GM18498 (cell line): ENCODE measurements at regions not wholly inside any gene's neighbourhood (a gene's known extent, or its start where the extent isn't known, plus 50 kb on each side); places are given as distances from the start of the nearest gene placed in this dataset.
A peak's percentile ranks its signal among the peaks of the same experiment; 100 is the strongest.

Experiments used
- ATAC-seq: cut with Tn5 transposase; IDR thresholded peaks from one replicate; pipeline ENCODE4 v1.9.1; 2021; ENCODE audit warnings: mild to moderate bottlenecking, moderate library complexity; ENCODE audit not compliant: unreplicated experiment

GRCh38 chrX:39826813-39827543, 270.8 kb downstream of the BCOR start:
- ATAC-seq: no peak

DNA sequence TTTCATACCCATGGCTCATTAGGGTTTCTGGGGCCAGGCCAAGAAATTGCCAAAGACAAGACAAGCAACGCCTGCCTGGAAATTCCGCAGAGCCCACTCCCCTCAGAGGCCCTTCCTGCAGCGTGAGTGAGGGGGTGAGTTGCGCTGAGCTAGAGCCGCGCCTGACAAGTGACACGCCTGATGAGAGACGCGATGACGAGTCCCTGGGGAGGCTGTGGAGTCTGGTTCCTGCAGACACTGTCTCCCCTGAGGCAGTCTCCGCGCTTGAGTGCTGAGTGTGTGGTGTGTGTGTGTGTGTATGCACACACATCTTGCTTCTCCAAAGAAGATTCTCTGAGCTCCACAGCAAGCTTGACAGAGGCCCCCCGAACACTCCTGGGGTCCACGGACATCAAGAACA, 269.8 kb downstream of the BCOR start:
- peak; percentile 48 for ATAC-seq

DNA sequence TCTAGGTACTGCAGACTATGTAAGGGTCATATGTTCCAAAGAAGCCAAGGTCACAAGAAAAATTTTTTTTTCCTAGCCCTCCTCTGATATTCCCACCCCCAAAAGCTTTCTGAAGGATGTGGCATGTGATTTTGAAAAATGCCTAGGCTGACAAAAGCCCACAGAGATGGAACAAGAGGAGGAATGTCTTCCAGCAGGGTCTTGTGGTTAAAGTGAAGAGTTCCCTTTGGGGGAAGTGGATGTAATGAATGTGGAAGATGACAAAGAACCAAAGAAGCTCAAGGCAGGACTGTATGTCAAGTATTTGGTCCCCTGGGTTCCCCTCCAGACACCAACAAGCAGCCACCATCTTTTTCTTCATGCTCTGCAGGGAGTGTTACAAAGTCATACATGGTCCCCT, 268.8 kb downstream of the BCOR start:
- ATAC-seq: no peak

- no peak for ATAC-seq
Measured at GRCh38 chrX:39829965-39830364, 267.8 kb downstream of the BCOR start.

GRCh38 chrX:39830414-39830813, 267.3 kb downstream of the BCOR start:
- ATAC-seq: no peak

GRCh38 chrX:39832211-39832610, 265.5 kb downstream of the BCOR start:
- no peak for ATAC-seq

DNA sequence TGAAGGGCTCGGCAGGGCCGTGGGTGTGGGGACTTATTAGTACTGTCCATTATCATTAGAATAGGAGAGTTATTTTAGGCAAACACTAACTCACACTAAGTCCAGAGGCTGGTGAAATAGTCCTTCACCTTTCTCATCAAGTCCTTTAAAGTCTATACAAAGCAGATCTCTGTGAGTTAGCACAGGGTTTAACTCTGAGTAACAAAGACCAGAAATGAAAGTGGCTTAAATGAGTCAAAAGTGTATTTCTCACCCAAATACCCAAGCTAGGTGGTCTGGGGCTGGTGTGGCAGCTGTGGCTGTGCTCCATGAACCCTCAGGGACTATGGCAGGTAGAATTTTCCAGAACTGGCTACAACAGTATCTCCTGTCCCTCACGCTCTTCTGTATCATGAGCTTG, 263.2 kb downstream of the BCOR start:
- no peak for ATAC-seq

DNA sequence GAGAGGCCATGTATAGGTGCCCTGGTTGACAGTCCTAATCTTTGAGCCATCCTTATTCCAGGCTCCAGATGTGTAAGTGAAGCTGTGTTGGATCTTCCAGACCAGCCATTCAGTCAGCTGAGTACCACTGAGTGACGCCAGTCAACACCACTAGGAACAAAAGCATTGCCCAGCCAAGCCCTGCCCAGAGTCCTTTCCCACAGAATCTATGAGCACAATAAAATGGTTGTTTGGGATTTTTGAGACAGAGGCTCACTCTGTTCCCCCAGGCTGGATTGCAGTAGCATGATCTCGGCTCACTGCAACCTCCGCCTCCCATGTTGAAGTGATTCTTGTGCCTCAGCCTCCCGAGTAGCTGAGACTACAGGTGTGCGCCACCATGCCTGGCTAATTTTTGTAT, 262.5 kb downstream of the BCOR start:
- ATAC-seq: no peak

- ATAC-seq: no peak
Measured at GRCh38 chrX:39835776-39836175, 262.0 kb downstream of the BCOR start.

- no peak for ATAC-seq
Measured at GRCh38 chrX:39836802-39837420, 260.8 kb downstream of the BCOR start.

DNA sequence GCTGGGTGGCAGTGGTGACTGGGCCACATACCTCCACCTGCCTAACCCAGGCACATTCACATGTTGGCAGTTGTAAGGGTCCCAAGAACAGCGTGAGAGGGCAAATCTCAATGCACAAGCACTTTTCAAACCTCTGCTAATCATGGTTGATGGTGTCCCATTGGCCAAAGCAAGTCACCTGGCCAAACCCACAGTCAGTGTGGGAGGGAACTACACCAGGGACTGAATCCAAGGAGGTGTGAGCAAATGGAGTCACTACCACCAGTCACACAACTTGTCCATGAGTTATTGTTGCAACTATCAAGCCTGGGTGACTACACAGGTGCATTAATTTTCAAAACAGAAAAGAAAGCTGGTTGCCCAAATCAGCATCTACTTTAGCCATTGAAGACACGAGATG, 260.1 kb downstream of the BCOR start:
- no peak for ATAC-seq

DNA sequence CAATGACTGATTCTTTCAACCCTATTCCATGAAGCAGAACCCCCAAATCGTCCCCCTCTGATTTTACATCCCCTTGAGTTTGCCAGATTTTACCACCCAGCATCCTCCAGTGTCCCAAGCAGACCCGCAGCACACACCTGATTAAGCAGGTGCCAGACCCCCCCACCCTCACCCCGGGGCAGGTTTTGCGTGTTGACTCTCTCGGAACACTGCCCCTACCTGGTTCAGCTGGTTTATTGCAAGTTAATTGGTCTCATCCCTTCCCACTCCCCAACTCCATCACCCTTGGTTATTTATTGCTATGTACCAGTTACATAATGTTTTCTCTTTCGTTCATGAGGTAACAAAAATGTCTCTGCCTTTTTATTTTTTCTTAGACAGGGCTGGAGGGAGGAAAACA, 258.4 kb downstream of the BCOR start:
- no peak for ATAC-seq

- no peak for ATAC-seq
Measured at GRCh38 chrX:39840133-39840532, 257.6 kb downstream of the BCOR start.

GRCh38 chrX:39840581-39841093, 257.1 kb downstream of the BCOR start:
- ATAC-seq: no peak

GRCh38 chrX:39841604-39842003, 256.2 kb downstream of the BCOR start:
- no peak for ATAC-seq

DNA sequence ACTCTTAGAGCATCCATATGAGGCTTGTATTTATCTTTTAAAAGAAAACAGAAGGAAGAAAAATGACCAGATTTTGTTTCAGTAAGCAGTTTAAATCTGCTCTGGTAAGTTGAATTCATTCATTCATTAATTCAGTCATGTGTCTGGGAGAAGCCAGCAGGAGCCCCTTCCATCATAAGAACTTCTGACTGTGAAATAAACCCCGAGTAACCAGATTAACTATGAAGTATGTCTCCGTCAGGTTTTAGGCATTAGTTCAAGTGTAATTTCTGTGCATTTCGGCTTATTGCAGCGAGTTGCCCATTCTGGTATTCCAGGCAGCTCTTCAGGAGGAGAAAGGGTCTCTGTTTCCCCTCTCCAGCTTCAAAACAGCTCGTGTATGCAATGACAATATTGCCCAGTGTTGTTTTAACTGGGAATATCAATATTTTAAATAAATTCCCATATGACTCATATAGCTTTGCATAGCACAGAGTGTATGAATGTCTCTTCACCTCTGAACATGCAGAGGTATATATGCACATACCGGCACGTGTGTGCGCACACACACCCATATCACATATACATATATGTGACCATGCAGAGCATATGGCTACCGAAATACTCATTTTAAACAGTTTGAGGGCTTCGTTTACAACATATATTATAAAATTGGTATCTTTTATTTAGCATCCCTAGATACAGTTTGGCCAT, 255.3 kb downstream of the BCOR start:
- ATAC-seq: no peak

DNA sequence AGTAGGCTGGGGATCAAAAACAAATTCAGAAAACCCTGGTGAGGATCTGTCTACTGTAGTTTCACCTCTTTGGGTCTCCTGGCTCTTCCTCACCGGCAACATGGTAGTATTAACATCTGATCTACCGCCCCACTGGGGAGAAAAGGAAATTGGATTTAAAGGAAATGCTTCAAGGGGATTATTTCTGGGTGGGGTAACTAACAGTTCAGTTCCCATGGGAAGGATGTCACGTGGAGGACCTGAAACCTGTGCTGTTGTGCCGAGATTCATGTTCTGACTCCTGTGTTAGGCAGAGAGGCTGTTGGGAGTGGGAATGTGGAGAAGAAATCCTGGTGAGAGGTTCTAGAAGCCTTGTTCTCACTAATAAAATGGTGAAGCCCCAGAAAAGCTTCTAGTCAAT, 254.4 kb downstream of the BCOR start:
- ATAC-seq: no peak

GRCh38 chrX:39845233-39845632, 252.5 kb downstream of the BCOR start:
- ATAC-seq: no peak

DNA sequence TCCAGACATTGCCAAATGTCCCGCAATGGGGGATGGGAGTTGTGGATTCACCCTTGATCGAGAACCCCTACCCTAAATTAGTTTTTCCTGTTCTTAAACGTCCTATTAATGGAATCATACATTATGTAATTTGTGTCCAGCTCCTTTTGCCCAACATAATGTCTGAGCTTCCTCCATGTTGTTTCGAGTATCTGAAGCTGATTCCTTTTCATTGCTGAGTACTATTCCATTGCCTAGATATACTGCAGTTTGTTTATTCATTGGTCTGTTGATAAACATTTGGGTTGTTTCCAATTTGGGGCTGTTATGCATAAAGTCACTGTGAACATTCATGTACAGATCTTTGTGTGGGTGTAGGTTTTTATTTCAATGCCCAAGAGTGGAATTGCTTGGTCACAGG, 251.3 kb downstream of the BCOR start:
- no peak for ATAC-seq

GRCh38 chrX:39848243-39848642, 249.5 kb downstream of the BCOR start:
- no peak for ATAC-seq

DNA sequence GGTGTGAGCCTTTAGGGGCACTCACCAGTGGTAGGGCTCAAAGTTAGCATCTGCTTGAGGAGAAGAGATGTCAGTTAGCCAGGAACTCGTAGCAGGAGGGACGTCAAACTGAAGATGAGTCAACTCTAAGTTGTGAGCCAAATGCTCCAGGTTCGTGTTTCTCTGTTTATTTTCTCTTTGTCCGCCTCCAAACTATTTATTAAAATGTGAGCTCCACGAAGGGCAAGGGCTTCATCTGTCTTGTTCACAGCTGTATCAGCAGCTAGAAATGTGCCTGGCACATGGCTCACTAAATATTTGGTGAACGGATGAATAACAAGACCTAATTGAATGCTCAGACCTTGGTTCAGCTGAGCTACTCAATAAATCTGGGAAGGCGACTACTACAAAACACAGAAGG, 248.9 kb downstream of the BCOR start:
- ATAC-seq: no peak

GRCh38 chrX:39850209-39850608, 247.5 kb downstream of the BCOR start:
- no peak for ATAC-seq
